Activated CD8-positive, alpha-beta memory T cell treated with anti-CD3 and anti-CD28 coated beads, Interleukin-2, amount 10 ng/mL, durations not matched to agents 7 days and 5 days (primary cell): ENCODE measurements at regions not wholly inside any gene's neighbourhood (a gene's known extent, or its start where the extent isn't known, plus 50 kb on each side); places are given as distances from the start of the nearest gene placed in this dataset.

ENCODE experiments used
- ATAC-seq: fragments of 150-1000 bp; cut with Tn5 transposase; one replicate; pipeline ENCODE4 v1.10.0; 2021; ENCODE audit warnings: moderate library complexity
- CTCF ChIA-PET: fragments of 350-600 bp; sonication (Branson Sonifier 250); formaldehyde crosslinking; loops from one replicate; lab custom pipeline; 2021; ENCODE audit warnings: antibody characterized with exemption; lab: Charles Lee
- DNase-seq: peaks from one replicate; pipeline ENCODE4 v3.0.0-alpha.2; 2020
- H3K27ac Mint-ChIP-seq: one replicate; pipeline ENCODE4 v1.8.0; 2021; ENCODE audit warnings: mild to moderate bottlenecking, mixed read lengths
- H3K27me3 Mint-ChIP-seq: one replicate; pipeline ENCODE4 v1.8.0; 2021; ENCODE audit warnings: mixed read lengths
- H3K36me3 Mint-ChIP-seq: one replicate; pipeline ENCODE4 v1.8.0; 2021; ENCODE audit warnings: mild to moderate bottlenecking, mixed read lengths
- H3K4me1 Mint-ChIP-seq: one replicate; pipeline ENCODE4 v1.8.0; 2021; ENCODE audit warnings: mixed read lengths
- H3K4me3 Mint-ChIP-seq: one replicate; pipeline ENCODE4 v1.8.0; 2021; ENCODE audit warnings: mild to moderate bottlenecking, moderate library complexity, mixed read lengths
- H3K9me3 Mint-ChIP-seq: one replicate; pipeline ENCODE4 v1.8.0; 2022; ENCODE audit warnings: low read depth, mixed read lengths

DNA sequence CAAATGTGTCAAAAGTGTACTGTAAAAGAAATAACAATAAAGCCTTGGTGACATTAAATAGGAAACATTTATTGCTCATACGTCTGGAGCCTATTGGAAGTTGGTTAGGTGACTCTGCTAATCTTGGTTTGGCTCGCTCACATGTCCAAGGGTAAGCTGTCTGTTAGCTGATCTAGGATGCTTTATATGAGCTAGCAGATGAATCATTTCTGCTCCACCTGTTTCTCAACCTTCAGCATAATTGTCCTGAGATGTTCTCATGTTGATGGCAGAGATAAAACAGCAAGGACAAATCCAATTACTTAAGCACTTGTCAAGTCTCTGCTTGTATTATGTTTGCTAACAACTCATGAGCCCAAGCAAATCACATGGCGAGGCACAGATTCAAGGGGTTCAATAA lies 56.0 kb upstream of the CD53 start:
- Mint-ChIP-seq H3K27ac (no peak overlapping the region), H3K9me3 (no peaks in the 10 kb centered on the region), H3K27me3 (peaks cover 22% of the 10 kb centered on the region), H3K36me3 (peaks cover 2% of the 10 kb centered on the region), H3K4me1 (no peaks in the 10 kb centered on the region), H3K4me3 (no peak overlapping the region)
- ATAC-seq (no peak), DNase-seq (no peak)
- CTCF ChIA-PET, result no interaction called here

GRCh38 chr1:110811529-110811928 lies 61.4 kb upstream of the CD53 start:
- ATAC-seq (no peak), DNase-seq (no peak)
- Mint-ChIP-seq H3K4me1 (no peaks in the 10 kb centered on the region), H3K9me3 (no peaks in the 10 kb centered on the region), H3K27me3 (peaks cover 21% of the 10 kb centered on the region), H3K4me3 (no peak overlapping the region), H3K36me3 (no peaks in the 10 kb centered on the region), H3K27ac (no peak overlapping the region)
- CTCF ChIA-PET, result no interaction called here

DNA sequence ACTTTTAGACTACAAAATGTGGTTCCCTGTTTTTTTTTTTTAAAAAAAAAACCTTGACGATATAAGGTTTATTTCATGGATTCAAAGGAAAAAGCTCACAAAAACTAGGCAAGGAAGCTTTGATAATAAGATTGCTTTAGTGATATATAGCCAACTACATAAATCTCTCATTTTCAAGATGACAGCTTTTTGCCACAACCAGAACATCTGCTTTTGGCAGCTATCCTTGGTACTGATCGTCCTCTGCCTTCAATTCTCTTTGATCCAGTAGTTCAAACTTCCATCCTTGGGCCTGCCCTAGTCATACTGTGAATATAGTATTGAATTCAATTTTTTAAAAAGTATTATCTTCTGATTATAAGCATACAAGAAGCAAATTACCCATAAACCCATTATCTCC lies 72.9 kb upstream of the CD53 start:
- Mint-ChIP-seq H3K27me3 (peaks cover 4% of the 10 kb centered on the region), H3K9me3 (no peaks in the 10 kb centered on the region), H3K27ac (no peak overlapping the region), H3K4me3 (no peak overlapping the region), H3K36me3 (peaks cover 1% of the 10 kb centered on the region), H3K4me1 (peaks cover 2% of the 10 kb centered on the region)
- DNase-seq (no peak), ATAC-seq (no peak)
- CTCF ChIA-PET, result interaction anchor here (0.9 to 1.6 kb wide), 3 partner anchors 12 to 29 kb away, joined by 3 to 8 read pairs (median 6); no protein-coding TSS in a partner anchor

DNA sequence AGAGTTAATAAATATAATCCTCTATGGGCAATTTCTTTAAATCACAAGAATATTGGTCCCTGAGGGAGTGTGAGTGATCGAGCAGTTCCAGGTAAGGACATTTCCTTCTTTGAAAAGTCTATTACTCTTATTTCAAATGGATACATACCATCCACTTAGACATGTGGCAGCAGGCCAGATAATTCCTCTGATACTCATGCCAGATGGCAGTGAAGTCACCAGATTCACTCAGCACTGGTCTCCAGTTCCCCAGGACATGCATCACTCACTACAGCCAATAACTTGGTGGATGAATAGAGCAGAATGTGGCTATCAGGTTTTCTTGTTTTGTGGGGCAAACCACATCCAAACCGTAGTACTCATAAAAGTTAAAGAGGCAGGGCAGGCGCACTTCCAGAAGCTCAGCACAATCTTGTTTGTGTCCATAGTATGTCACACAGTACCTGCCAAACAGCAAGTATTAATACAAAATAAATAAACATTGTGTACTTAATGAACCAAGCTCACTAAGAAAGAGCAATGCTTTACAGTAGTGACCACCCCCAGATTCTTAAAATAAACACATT lies 74.2 kb upstream of the CD53 start:
- no peak overlapping the region for H3K27ac Mint-ChIP-seq
- ATAC-seq (no peak), DNase-seq (no peak)
- H3K36me3 Mint-ChIP-seq, result peaks cover 3% of the 10 kb centered on the region
- no peak overlapping the region for H3K4me3 Mint-ChIP-seq
- H3K9me3 Mint-ChIP-seq, result no peaks in the 10 kb centered on the region
- peaks cover 3% of the 10 kb centered on the region for H3K27me3 Mint-ChIP-seq
- H3K4me1 Mint-ChIP-seq, result peaks cover 2% of the 10 kb centered on the region
- CTCF ChIA-PET, result interaction anchor here (1.5 kb wide), 1 partner anchor 31 kb away, joined by 8 read pairs; no protein-coding TSS in a partner anchor

GRCh38 chr1:110788673-110789072 lies 84.3 kb upstream of the CD53 start:
- peaks cover 31% of the 10 kb centered on the region for H3K36me3 Mint-ChIP-seq
- H3K9me3 Mint-ChIP-seq, result peaks cover 8% of the 10 kb centered on the region
- DNase-seq (no peak), ATAC-seq (no peak)
- no peaks in the 10 kb centered on the region for H3K27me3 Mint-ChIP-seq
- H3K27ac Mint-ChIP-seq, result peak overlapping the region; percentile 96
- CTCF ChIA-PET, result interaction anchor here (1.6 to 16.7 kb wide), 9 partner anchors 11 to 292 kb away, joined by 3 to 243 read pairs (median 17); partner anchors contain the start of gene CD53
- H3K4me3 Mint-ChIP-seq, result no peak overlapping the region
- H3K4me1 Mint-ChIP-seq, result peaks cover 62% of the 10 kb centered on the region

GRCh38 chr1:110787328-110788071 lies 85.4 kb upstream of the CD53 start:
- Mint-ChIP-seq H3K4me1 (peaks cover 64% of the 10 kb centered on the region), H3K27me3 (no peaks in the 10 kb centered on the region), H3K4me3 (peak overlapping the region; percentile 66), H3K9me3 (peaks cover 8% of the 10 kb centered on the region), H3K36me3 (peaks cover 23% of the 10 kb centered on the region), H3K27ac (peak overlapping the region; percentile 96)
- CTCF ChIA-PET, result interaction anchor here (0.8 to 16.7 kb wide), 28 partner anchors 10 to 614 kb away, joined by 3 to 243 read pairs (median 7); partner anchors contain the start of genes CD53 and KCNA3
- DNase-seq, result peak; percentile 89
- ATAC-seq, result peak; percentile 82

GRCh38 chr1:110786802-110787327 lies 86.1 kb upstream of the CD53 start:
- CTCF ChIA-PET, result interaction anchor here (0.8 to 16.7 kb wide), 27 partner anchors 10 to 614 kb away, joined by 3 to 243 read pairs (median 8); partner anchors contain the start of genes CD53 and KCNA3

DNA sequence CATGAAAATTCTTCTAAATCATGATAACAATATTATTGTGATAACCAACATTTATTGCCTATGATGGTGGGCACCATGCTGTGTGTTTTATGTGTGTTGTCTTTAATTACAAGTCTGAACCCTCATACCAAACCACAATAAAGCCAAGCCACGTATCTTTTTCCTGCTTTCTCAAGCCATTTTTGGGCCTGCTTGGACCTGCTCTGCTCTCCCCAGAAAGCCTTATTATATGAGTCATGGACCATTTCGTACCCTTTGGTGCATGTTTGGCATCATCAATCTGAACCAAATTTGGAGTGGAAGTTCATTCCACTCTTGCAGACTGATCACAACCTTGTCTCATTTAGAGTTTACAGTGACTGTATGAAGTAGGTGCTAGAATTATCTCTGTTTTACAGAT lies 87.3 kb upstream of the CD53 start:
- peak overlapping the region; percentile 96 for H3K27ac Mint-ChIP-seq
- DNase-seq (no peak), ATAC-seq (no peak)
- peaks cover 21% of the 10 kb centered on the region for H3K36me3 Mint-ChIP-seq
- H3K9me3 Mint-ChIP-seq, result peaks cover 8% of the 10 kb centered on the region
- CTCF ChIA-PET, result interaction anchor here (1.1 to 16.7 kb wide), 10 partner anchors 13 to 261 kb away, joined by 3 to 243 read pairs (median 12); partner anchors contain the start of genes KCNA3 and LRIF1
- peaks cover 62% of the 10 kb centered on the region for H3K4me1 Mint-ChIP-seq
- H3K27me3 Mint-ChIP-seq, result no peaks in the 10 kb centered on the region
- H3K4me3 Mint-ChIP-seq, result no peak overlapping the region

More at GRCh38 chr1:110786802-110787327, 86.1 kb upstream of the CD53 start:
- Mint-ChIP-seq H3K36me3 (peaks cover 21% of the 10 kb centered on the region), H3K4me3 (peak overlapping the region; percentile 66), H3K27me3 (no peaks in the 10 kb centered on the region), H3K9me3 (peaks cover 8% of the 10 kb centered on the region), H3K4me1 (peaks cover 60% of the 10 kb centered on the region), H3K27ac (peak overlapping the region; percentile 96)
- no peak for DNase-seq
- ATAC-seq, result peak; percentile 31

DNA sequence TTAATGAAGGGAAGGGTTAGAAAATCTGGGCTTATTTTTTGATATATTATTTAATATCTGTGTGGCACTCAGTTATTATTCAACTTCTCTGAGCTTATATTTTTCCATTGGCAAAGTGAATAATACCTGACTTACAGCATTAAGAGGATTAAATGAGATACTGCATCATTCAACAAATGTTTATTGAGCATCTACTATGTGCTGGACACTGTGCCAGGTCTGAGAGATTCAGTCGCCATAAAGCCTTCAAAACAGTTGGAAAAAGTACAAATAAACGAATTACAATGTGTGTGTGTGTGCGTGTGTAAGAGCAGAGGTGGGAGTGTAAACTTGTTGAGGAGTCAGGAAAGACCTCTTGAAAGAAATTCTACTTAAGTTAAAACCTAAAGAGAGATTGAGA lies 87.9 kb upstream of the CD53 start:
- H3K36me3 Mint-ChIP-seq, result peaks cover 21% of the 10 kb centered on the region
- no peaks in the 10 kb centered on the region for H3K27me3 Mint-ChIP-seq
- DNase-seq (no peak), ATAC-seq (no peak)
- CTCF ChIA-PET, result interaction anchor here (1.0 to 16.7 kb wide), 11 partner anchors 12 to 325 kb away, joined by 3 to 243 read pairs (median 8); partner anchors contain the start of genes CD53, KCNA3 and LRIF1
- H3K27ac Mint-ChIP-seq, result peak overlapping the region; percentile 96
- peaks cover 8% of the 10 kb centered on the region for H3K9me3 Mint-ChIP-seq
- peaks cover 63% of the 10 kb centered on the region for H3K4me1 Mint-ChIP-seq
- H3K4me3 Mint-ChIP-seq, result no peak overlapping the region

DNA sequence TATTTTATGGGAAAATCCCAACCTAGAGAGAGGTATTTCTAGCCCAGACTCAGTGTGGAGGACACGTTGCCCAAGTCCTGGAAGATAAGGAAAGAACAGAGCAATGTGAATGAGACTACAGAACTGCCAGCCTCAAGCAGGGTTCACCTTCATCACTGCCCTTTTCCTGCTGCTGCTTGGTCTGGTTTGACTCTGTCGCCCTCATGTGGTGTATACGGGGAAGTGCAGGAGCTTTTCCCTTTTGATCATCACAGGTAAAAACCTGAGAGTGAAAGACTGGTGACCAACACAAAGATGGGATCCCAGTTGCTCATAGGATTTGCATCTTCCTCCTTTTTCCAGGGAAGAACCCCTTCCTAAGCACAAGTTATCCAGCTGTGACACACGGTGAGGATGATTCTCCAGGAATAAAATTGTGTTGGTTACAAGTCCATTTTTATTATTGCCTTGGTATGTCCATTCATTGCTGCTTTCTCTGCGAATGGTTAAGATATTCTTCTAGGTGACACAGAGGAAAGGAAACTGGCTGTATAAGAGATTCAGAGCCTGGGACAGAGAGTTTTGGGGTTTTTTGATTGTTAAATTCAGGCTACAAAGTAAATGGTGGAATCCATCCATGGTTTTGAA lies 89.5 kb upstream of the CD53 start:
- H3K9me3 Mint-ChIP-seq, result peaks cover under 1% of the 10 kb centered on the region
- peaks cover 57% of the 10 kb centered on the region for H3K4me1 Mint-ChIP-seq
- DNase-seq (peak; percentile 76), ATAC-seq (no peak)
- no peak overlapping the region for H3K4me3 Mint-ChIP-seq
- H3K27me3 Mint-ChIP-seq, result peaks cover 5% of the 10 kb centered on the region
- no peak overlapping the region for H3K27ac Mint-ChIP-seq
- peaks cover 8% of the 10 kb centered on the region for H3K36me3 Mint-ChIP-seq
- CTCF ChIA-PET, result interaction anchor here (0.7 to 16.7 kb wide), 45 partner anchors 9 to 580 kb away, joined by 3 to 243 read pairs (median 4); partner anchors contain the start of gene KCNA2

- Mint-ChIP-seq H3K27ac (no peak overlapping the region), H3K9me3 (no peaks in the 10 kb centered on the region), H3K4me3 (no peak overlapping the region), H3K27me3 (peaks cover 5% of the 10 kb centered on the region), H3K36me3 (peaks cover 6% of the 10 kb centered on the region), H3K4me1 (peaks cover 38% of the 10 kb centered on the region)
- DNase-seq, result no peak
- CTCF ChIA-PET, result interaction anchor here (0.6 to 16.7 kb wide), 36 partner anchors 10 to 572 kb away, joined by 3 to 243 read pairs (median 5); partner anchors contain the start of genes CD53, KCNA2 and LRIF1
- no peak for ATAC-seq
Measured at GRCh38 chr1:110781525-110781924, 91.4 kb upstream of the CD53 start.

DNA sequence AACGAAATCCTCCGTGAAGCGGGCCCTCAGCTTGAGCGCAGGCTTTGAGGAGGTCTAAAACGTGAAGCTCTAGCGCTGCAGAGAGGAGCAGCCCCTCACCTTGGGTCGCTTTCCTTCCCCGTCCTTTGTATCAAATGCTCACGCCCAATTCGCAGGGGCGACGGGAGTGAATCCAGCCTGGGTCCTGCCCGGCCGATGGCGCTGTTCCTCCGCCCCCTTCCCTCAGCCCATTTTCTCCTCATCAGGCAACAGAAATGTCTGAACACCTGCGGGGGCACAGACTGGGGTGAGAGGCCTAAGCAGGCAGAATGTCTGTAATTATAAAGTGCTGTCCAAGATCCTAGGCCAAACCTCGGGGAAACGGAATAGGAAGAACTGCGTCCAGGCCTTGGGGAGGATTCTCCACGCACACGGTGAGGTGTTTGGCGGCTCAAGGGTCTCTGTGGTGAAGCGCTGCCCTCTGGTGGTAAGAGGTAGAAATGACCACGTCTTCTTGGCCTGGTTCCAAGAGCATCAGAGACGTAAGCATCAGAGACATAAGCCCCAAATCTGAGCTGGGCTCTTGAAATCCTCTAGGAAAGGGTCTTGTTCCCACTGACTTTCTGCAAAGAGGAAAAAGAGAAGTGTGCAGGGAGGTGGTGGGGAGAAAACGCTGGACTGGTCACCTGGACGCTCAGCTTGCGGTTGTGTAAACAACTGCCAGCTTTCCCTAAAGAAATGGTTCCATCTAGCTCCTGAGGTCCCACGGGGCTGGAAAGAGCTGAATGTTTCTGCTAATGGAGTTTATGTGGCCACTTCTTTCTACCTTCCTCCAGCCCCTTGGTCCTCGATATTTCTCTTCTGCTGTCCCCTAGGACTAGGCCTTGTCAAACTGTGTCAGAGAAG lies 92.1 kb upstream of the CD53 start:
- peak; percentile 78 for ATAC-seq
- CTCF ChIA-PET, result interaction anchor here (0.6 to 16.7 kb wide), 35 partner anchors 9 to 572 kb away, joined by 3 to 243 read pairs (median 5); partner anchors contain the start of genes CD53, KCNA2 and LRIF1
- no peak overlapping the region for H3K27ac Mint-ChIP-seq

More for the DNA sequence above, 92.1 kb upstream of the CD53 start:
- peaks cover 32% of the 10 kb centered on the region for H3K4me1 Mint-ChIP-seq
- peaks cover 5% of the 10 kb centered on the region for H3K27me3 Mint-ChIP-seq
- no peaks in the 10 kb centered on the region for H3K9me3 Mint-ChIP-seq
- peaks cover 6% of the 10 kb centered on the region for H3K36me3 Mint-ChIP-seq
- peak; percentile 86 for DNase-seq
- H3K4me3 Mint-ChIP-seq, result no peak overlapping the region
